ENCODE measurements at regions not wholly inside any gene's neighbourhood (a gene's known extent, or its start where the extent isn't known, plus 50 kb on each side); places are given as distances from the start of the nearest gene placed in this dataset.

DNA sequence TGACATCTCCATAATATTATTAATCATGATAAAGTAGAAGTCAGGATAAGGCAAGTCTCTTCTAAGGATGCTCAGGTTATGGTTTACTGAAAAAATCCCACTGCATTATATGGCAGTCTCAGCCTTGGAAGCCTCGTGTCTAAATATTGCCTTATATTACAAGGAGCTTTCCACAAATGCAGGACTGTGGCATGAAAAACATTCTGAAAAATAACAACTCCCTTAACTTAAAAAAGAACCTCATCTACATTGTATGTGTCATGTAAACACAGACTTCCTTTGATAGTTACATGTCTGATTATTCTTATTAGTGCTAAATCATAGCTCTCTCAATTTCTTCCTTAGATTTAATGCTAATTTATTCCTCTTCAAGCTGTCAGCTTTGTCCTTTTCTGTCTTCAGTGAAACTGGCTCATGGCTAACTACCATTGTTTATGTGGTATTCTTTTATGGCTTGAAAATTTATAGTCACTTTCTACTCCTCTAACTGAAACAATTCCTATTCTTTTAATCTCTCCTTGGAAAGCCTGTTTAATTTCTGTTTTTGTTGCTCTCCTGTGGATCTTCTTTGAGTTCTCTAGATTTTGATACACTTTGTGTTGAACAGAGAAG, 156.1 kb downstream of the KIF20B start:
- H3K4me1 ChIP-seq (ENCODE audit: control insufficient read depth in 4 of 4, insufficient read depth in 4 of 4, low read length in 3 of 4): no peaks in the 10 kb centered on the region
- 70% methylated on average over 1 of the region's 1 CpG for WGBS
- no peaks in the 10 kb centered on the region for H3K36me3 ChIP-seq (ENCODE audit: control insufficient read depth in 4 of 4, insufficient read depth in 3 of 4, low read depth in 1 of 4, low read length in 3 of 4)
- H3K9me3 ChIP-seq (ENCODE audit: control insufficient read depth in 4 of 4, low read length in 3 of 4): no peaks in the 10 kb centered on the region
- H3K9ac ChIP-seq (ENCODE audit: low read depth in 1 of 2, low read length in 2 of 2): no peak overlapping the region
- H3K27ac ChIP-seq (ENCODE audit: low read depth in 1 of 2, low read length in 2 of 2): no peak overlapping the region
- TF ChIP-seq ZBTB33 (IDR thresholded peaks at IDR 0.05) (no peak), MAX (IDR thresholded peaks at IDR 0.05) (no peak), SP1 (IDR thresholded peaks at IDR 0.05) (no peak)
- no peak overlapping the region for H3K4me3 ChIP-seq (ENCODE audit: low read depth in 1 of 3, low read length in 3 of 3)
- DNase-seq (ENCODE audit: low spot score): no peak
- no peaks in the 10 kb centered on the region for H3K27me3 ChIP-seq (ENCODE audit: control insufficient read depth in 4 of 4, insufficient read depth in 4 of 4, low read length in 3 of 4)

- TF ChIP-seq, protein P1, sequence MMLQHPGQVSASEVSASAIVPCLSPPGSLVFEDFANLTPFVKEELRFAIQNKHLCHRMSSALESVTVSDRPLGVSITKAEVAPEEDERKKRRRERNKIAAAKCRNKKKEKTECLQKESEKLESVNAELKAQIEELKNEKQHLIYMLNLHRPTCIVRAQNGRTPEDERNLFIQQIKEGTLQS (IDR thresholded peaks at IDR 0.05): no peak
- TF ChIP-seq JUND (IDR thresholded peaks at IDR 0.05) (no peak), YY1 (IDR thresholded peaks at IDR 0.05) (no peak), RAD21 (IDR thresholded peaks at IDR 0.05) (no peak), CTCF (IDR thresholded peaks at IDR 0.05; ENCODE audit: low read depth, low read length, missing input control) (no peak), FOXA1 (IDR thresholded peaks at IDR 0.05) (no peak), ZBTB33 (IDR thresholded peaks at IDR 0.05) (no peak), NR2F2 (IDR thresholded peaks at IDR 0.05) (no peak), SP1 (IDR thresholded peaks at IDR 0.05) (no peak), HNF4G (IDR thresholded peaks at IDR 0.05) (no peak), GABPA (IDR thresholded peaks at IDR 0.05 in 1 of 2, conservative IDR thresholded peaks at IDR 0.05 in 1 of 2) (no peak), EGR1 (IDR thresholded peaks at IDR 0.05; ENCODE audit: low read depth in 2 of 2) (no peak), RXRA (IDR thresholded peaks at IDR 0.05) (no peak), HNF4A (conservative IDR thresholded peaks at IDR 0.05) (no peak), TAF1 (conservative IDR thresholded peaks at IDR 0.05) (no peak), FOXA2 (IDR thresholded peaks at IDR 0.05) (no peak), REST (IDR thresholded peaks at IDR 0.05) (no peak), MAX (IDR thresholded peaks at IDR 0.05) (no peak)
- Histone ChIP-seq H3K4me1 (ENCODE audit: control insufficient read depth in 4 of 4, insufficient read depth in 4 of 4, low read length in 3 of 4) (no peaks in the 10 kb centered on the region), H3K36me3 (ENCODE audit: control insufficient read depth in 4 of 4, insufficient read depth in 3 of 4, low read depth in 1 of 4, low read length in 3 of 4) (no peaks in the 10 kb centered on the region), H3K4me3 (ENCODE audit: low read depth in 1 of 3, low read length in 3 of 3) (no peak overlapping the region), H3K9me3 (ENCODE audit: control insufficient read depth in 4 of 4, low read length in 3 of 4) (no peaks in the 10 kb centered on the region), H3K27me3 (ENCODE audit: control insufficient read depth in 4 of 4, insufficient read depth in 4 of 4, low read length in 3 of 4) (no peaks in the 10 kb centered on the region), H3K9ac (ENCODE audit: low read depth in 1 of 2, low read length in 2 of 2) (no peak overlapping the region), H3K27ac (ENCODE audit: low read depth in 1 of 2, low read length in 2 of 2) (no peak overlapping the region)
- no peak for DNase-seq (ENCODE audit: low spot score)
Measured at GRCh38 chr10:89861199-89861573, 159.8 kb downstream of the KIF20B start.
